GM23248 (cell line): ENCODE measurements at regions not wholly inside any gene's neighbourhood (a gene's known extent, or its start where the extent isn't known, plus 50 kb on each side); places are given as distances from the start of the nearest gene placed in this dataset.

ENCODE experiments used
- DNase-seq: peaks from one replicate; pipeline ENCODE4 v3.0.0-alpha.2; 2015
- H2AFZ ChIP-seq: fragments of 200-600 bp; sonication (generic); 2 replicates; pipeline ENCODE4 v1.6.1; 2016; ENCODE audit warnings: antibody characterized with exemption
- H3F3A ChIP-seq: fragments of 200-600 bp; sonication (generic); 2 replicates; pipeline ENCODE4 v1.6.1; 2016; ENCODE audit warnings: mild to moderate bottlenecking, antibody characterized with exemption, mixed run types; ENCODE audit not compliant: insufficient read depth
- H3K27ac ChIP-seq: fragments of 200-600 bp; sonication (generic); 2 replicates; pipeline ENCODE4 v1.5.1; 2016; ENCODE audit warnings: mild to moderate bottlenecking
- H3K27me3 ChIP-seq: fragments of 200-600 bp; sonication (generic); replicated peaks from 2 replicates; pipeline ENCODE4 v1.6.1; 2016; ENCODE audit warnings: mild to moderate bottlenecking; ENCODE audit not compliant: insufficient read depth
- H3K36me3 ChIP-seq: fragments of 200-600 bp; sonication (generic); 2 replicates; pipeline ENCODE4 v1.6.1; 2016; ENCODE audit warnings: low read depth, mild to moderate bottlenecking
- H3K4me1 ChIP-seq: fragments of 200-600 bp; sonication (generic); 2 replicates; pipeline ENCODE4 v1.6.1; 2016; ENCODE audit warnings: mild to moderate bottlenecking; ENCODE audit not compliant: insufficient read depth
- H3K4me2 ChIP-seq: fragments of 200-600 bp; sonication (generic); one replicate; pipeline ENCODE4 v1.6.1; 2016; ENCODE audit warnings: mild to moderate bottlenecking; ENCODE audit not compliant: unreplicated experiment
- H3K4me3 ChIP-seq: fragments of 200-600 bp; sonication (generic); 2 replicates; pipeline ENCODE4 v1.5.1; 2016; ENCODE audit warnings: mild to moderate bottlenecking
- H3K79me2 ChIP-seq: fragments of 200-600 bp; sonication (generic); 2 replicates; pipeline ENCODE4 v1.6.1; 2016; ENCODE audit warnings: mild to moderate bottlenecking; ENCODE audit not compliant: insufficient read depth
- H3K9ac ChIP-seq: fragments of 200-600 bp; sonication (generic); 2 replicates; pipeline ENCODE4 v1.6.1; 2016; ENCODE audit warnings: mild to moderate bottlenecking
- H3K9me2 ChIP-seq: fragments of 200-600 bp; sonication (generic); 2 replicates; pipeline ENCODE4 v1.6.1; 2016; ENCODE audit warnings: mixed run types, mild to moderate bottlenecking, moderate library complexity; ENCODE audit not compliant: insufficient read depth
- H3K9me3 ChIP-seq: fragments of 200-600 bp; sonication (generic); one replicate; pipeline ENCODE4 v1.6.1; 2017; ENCODE audit warnings: low read depth
- H4K20me1 ChIP-seq: fragments of 200-600 bp; sonication (generic); 2 replicates; pipeline ENCODE4 v1.6.0; 2016; ENCODE audit not compliant: insufficient read depth
- EZH2 ChIP-seq: fragments of 200-600 bp; sonication (generic); IDR thresholded peaks from 2 replicates; pipeline ENCODE4 v1.6.1; 2018; ENCODE audit warnings: antibody characterized with exemption, mild to moderate bottlenecking; ENCODE audit not compliant: insufficient read depth, poor library complexity, severe bottlenecking
- EZH2phosphoT487 ChIP-seq: fragments of 200-600 bp; sonication (generic); IDR thresholded peaks from 2 replicates; pipeline ENCODE4 v1.6.1; 2018; ENCODE audit warnings: antibody characterized with exemption, moderate library complexity, mild to moderate bottlenecking, low read depth; ENCODE audit not compliant: insufficient read depth
- WGBS, 2 experiments: methylation state at CpG; one replicate each; pipeline ENCODE4 v1.1.6; 2015 to 2017; ENCODE audit warnings: low lambda C conversion rate in 2 of 2, low coverage in 1 of 2; ENCODE audit errors: missing lambda C conversion rate in 2 of 2; 5-methylcytosine and 5-hydroxymethylcytosine counted together
- in situ Hi-C: fragments of 300-500 bp; cut with MboI; formaldehyde crosslinking; loops from 2 replicates; pipeline ENCODE4 v1.15.0; 2020

GRCh38 chr4:74610491-74610890 is 165.6 kb downstream of the AREG start:
- Histone ChIP-seq H4K20me1 (no peaks in the 10 kb centered on the region), H3K9ac (no peak overlapping the region), H3K4me3 (no peak overlapping the region), H3K4me2 (no peak overlapping the region), H3F3A (0 out of 2 replicates have a peak, but pooled peaks cover 8% of the 10 kb centered on the region), H2AFZ (no peak overlapping the region), H3K4me1 (no peaks in the 10 kb centered on the region), H3K27ac (no peak overlapping the region), H3K9me2 (no peaks in the 10 kb centered on the region), H3K9me3 (no peaks in the 10 kb centered on the region), H3K27me3 (no peaks in the 10 kb centered on the region), H3K79me2 (no peaks in the 10 kb centered on the region), H3K36me3 (no peaks in the 10 kb centered on the region)
- TF ChIP-seq EZH2phosphoT487 (no peak), EZH2 (no peak)
- no peak for DNase-seq
- 49 to 51% methylated on average over 2 of the region's 2 CpGs for WGBS, 2 experiments
- in situ Hi-C loops = no loop called here

GRCh38 chr4:74612837-74613236 is 167.9 kb downstream of the AREG start:
- no peak overlapping the region for H3K27ac ChIP-seq
- no peaks in the 10 kb centered on the region for H3K79me2 ChIP-seq
- H4K20me1 ChIP-seq = no peaks in the 10 kb centered on the region
- no peaks in the 10 kb centered on the region; the same call in 1 of the 2 replicates for H3K27me3 ChIP-seq
- WGBS, 2 experiments = 85 to 91% methylated on average over 2 of the region's 2 CpGs
- DNase-seq = no peak
- H3K4me2 ChIP-seq = no peak overlapping the region
- TF ChIP-seq EZH2 (no peak), EZH2phosphoT487 (no peak)
- H2AFZ ChIP-seq = no peak overlapping the region
- H3K9me2 ChIP-seq = no peaks in the 10 kb centered on the region
- in situ Hi-C loops = no loop called here
- 0 out of 2 replicates have a peak, but pooled peaks cover 8% of the 10 kb centered on the region for H3F3A ChIP-seq
- H3K9me3 ChIP-seq = no peaks in the 10 kb centered on the region
- H3K36me3 ChIP-seq = no peaks in the 10 kb centered on the region
- H3K4me1 ChIP-seq = no peaks in the 10 kb centered on the region
- H3K9ac ChIP-seq = no peak overlapping the region
- H3K4me3 ChIP-seq = no peak overlapping the region

- no peak overlapping the region for H3K27ac ChIP-seq
- H3K9me3 ChIP-seq = no peaks in the 10 kb centered on the region
- 58 to 64% methylated on average over 2 of the region's 2 CpGs for WGBS, 2 experiments
- no peak for DNase-seq
- H4K20me1 ChIP-seq = no peaks in the 10 kb centered on the region
- H2AFZ ChIP-seq = no peak overlapping the region
- TF ChIP-seq EZH2phosphoT487 = no peak
- TF ChIP-seq EZH2 = no peak
- H3K4me3 ChIP-seq = no peak overlapping the region
- peaks cover under 1% of the 10 kb centered on the region for H3K4me1 ChIP-seq
- no peaks in the 10 kb centered on the region for H3K9me2 ChIP-seq
- H3K9ac ChIP-seq = no peak overlapping the region
- H3F3A ChIP-seq = 0 out of 2 replicates have a peak, but pooled peaks cover 7% of the 10 kb centered on the region
- no peak overlapping the region for H3K4me2 ChIP-seq
- in situ Hi-C loops = no loop called here
- no peaks in the 10 kb centered on the region for H3K36me3 ChIP-seq
- no peaks in the 10 kb centered on the region; the same call in 1 of the 2 replicates for H3K27me3 ChIP-seq
- no peaks in the 10 kb centered on the region for H3K79me2 ChIP-seq
These were observed 168.3 kb downstream of the AREG start for GRCh38 chr4:74613266-74613665.

GRCh38 chr4:74615411-74615810 is 170.5 kb downstream of the AREG start:
- H4K20me1 ChIP-seq = no peaks in the 10 kb centered on the region
- no peaks in the 10 kb centered on the region for H3K36me3 ChIP-seq
- H3K9me2 ChIP-seq = no peaks in the 10 kb centered on the region
- peaks cover 8% of the 10 kb centered on the region for H3F3A ChIP-seq
- no peaks in the 10 kb centered on the region for H3K9me3 ChIP-seq
- no peaks in the 10 kb centered on the region for H3K79me2 ChIP-seq
- no peak for TF ChIP-seq EZH2
- TF ChIP-seq EZH2phosphoT487 = no peak
- peaks cover 19% of the 10 kb centered on the region for H3K4me1 ChIP-seq
- no peak overlapping the region for H3K9ac ChIP-seq
- no peak overlapping the region for H2AFZ ChIP-seq
- no peak overlapping the region for H3K27ac ChIP-seq
- no peak for DNase-seq
- in situ Hi-C loops = no loop called here
- WGBS, 2 experiments = 76% methylated on average over 2 of the region's 2 CpGs
- no peaks in the 10 kb centered on the region; the same call in 1 of the 2 replicates for H3K27me3 ChIP-seq
- no peak overlapping the region for H3K4me2 ChIP-seq
- no peak overlapping the region for H3K4me3 ChIP-seq

GRCh38 chr4:74618166-74618565 is 173.2 kb downstream of the AREG start:
- Histone ChIP-seq H3K36me3 (no peaks in the 10 kb centered on the region), H3K4me3 (no peak overlapping the region), H3K79me2 (no peaks in the 10 kb centered on the region), H3K4me2 (no peak overlapping the region), H3F3A (peaks cover 8% of the 10 kb centered on the region), H3K27ac (no peak overlapping the region), H4K20me1 (no peaks in the 10 kb centered on the region), H3K4me1 (peaks cover 19% of the 10 kb centered on the region), H3K9me2 (no peaks in the 10 kb centered on the region), H3K27me3 (peaks cover 15% of the 10 kb centered on the region), H3K9me3 (no peaks in the 10 kb centered on the region), H3K9ac (no peak overlapping the region), H2AFZ (no peak overlapping the region)
- DNase-seq = no peak
- WGBS, 2 experiments = 80 to 90% methylated on average over 1 of the region's 1 CpG
- in situ Hi-C loops = no loop called here
- TF ChIP-seq EZH2phosphoT487 (no peak), EZH2 (no peak)
